C4-2B (cell line): ENCODE measurements at regions not wholly inside any gene's neighbourhood (a gene's known extent, or its start where the extent isn't known, plus 50 kb on each side); places are given as distances from the start of the nearest gene placed in this dataset.

Experiments
- ZFX ChIP-seq: fragments of 450-650 bp; IDR thresholded peaks from 2 replicates; pipeline ENCODE4 v1.6.1; 2017
- TF ChIP-seq, protein P1 (sequence below): fragments of 450-650 bp; conservative IDR thresholded peaks from 2 replicates; pipeline ENCODE4 v1.5.1; 2017; ENCODE audit warnings: mild to moderate bottlenecking

DNA sequence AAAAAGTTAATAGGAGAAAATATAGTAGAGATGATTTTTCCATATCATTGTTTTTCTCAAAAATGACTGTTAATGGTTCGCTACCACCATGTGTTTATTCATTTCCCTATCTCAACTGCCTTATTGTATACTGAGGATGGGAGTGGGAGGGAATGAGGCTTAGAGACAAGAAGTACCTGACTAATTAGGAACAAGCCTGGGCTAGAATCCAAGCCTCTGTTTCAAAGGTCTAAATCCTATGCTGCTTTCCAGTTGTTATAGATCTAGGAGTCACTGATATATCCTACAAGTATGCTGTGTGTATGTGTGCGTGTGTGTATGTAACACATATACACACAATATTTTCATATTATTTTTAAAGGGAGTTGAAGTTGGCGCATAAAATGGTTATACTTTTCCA lies 465.9 kb downstream of the EPHA4 start:
- TF ChIP-seq, protein P1, sequence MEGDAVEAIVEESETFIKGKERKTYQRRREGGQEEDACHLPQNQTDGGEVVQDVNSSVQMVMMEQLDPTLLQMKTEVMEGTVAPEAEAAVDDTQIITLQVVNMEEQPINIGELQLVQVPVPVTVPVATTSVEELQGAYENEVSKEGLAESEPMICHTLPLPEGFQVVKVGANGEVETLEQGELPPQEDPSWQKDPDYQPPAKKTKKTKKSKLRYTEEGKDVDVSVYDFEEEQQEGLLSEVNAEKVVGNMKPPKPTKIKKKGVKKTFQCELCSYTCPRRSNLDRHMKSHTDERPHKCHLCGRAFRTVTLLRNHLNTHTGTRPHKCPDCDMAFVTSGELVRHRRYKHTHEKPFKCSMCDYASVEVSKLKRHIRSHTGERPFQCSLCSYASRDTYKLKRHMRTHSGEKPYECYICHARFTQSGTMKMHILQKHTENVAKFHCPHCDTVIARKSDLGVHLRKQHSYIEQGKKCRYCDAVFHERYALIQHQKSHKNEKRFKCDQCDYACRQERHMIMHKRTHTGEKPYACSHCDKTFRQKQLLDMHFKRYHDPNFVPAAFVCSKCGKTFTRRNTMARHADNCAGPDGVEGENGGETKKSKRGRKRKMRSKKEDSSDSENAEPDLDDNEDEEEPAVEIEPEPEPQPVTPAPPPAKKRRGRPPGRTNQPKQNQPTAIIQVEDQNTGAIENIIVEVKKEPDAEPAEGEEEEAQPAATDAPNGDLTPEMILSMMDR, result no peak
- no peak for TF ChIP-seq ZFX
